ENCODE measurements at regions not wholly inside any gene's neighbourhood (a gene's known extent, or its start where the extent isn't known, plus 50 kb on each side); places are given as distances from the start of the nearest gene placed in this dataset.
"Not testable (repeated sequence)": the region's sequence is repeated elsewhere in the genome, so short reads cannot be mapped to it uniquely, and the experiment has no call there.

- H3K36me3 Mint-ChIP-seq (ENCODE audit: insufficient read depth) = peaks cover 1% of the 10 kb centered on the region
- no peaks in the 10 kb centered on the region for H3K4me1 Mint-ChIP-seq (ENCODE audit: low read depth)
- peaks cover 42% of the 10 kb centered on the region for H3K9me3 Mint-ChIP-seq (ENCODE audit: low read depth)
- H3K4me3 Mint-ChIP-seq (ENCODE audit: low read depth) = no peak overlapping the region
- TF ChIP-seq CTCF (IDR thresholded peaks at IDR 0.05; ENCODE audit: unreplicated experiment) = no peak
- H3K27me3 Mint-ChIP-seq = no peaks in the 10 kb centered on the region
- no peak for DNase-seq (ENCODE audit: low spot score, unreplicated experiment)
- no peak overlapping the region for H3K27ac Mint-ChIP-seq
Measured at GRCh38 chr9:81423589-81424326, 265.6 kb downstream of the TLE1 start.

- peaks cover 26% of the 10 kb centered on the region for H3K9me3 Mint-ChIP-seq (ENCODE audit: low read depth)
- H3K27me3 Mint-ChIP-seq; H3K36me3 Mint-ChIP-seq (ENCODE audit: insufficient read depth); H3K4me1 Mint-ChIP-seq (ENCODE audit: low read depth); H3K4me3 Mint-ChIP-seq (ENCODE audit: low read depth); H3K27ac Mint-ChIP-seq; DNase-seq (ENCODE audit: low spot score, unreplicated experiment): not testable (repeated sequence)
Measured at GRCh38 chr9:81421090-81421489, 268.3 kb downstream of the TLE1 start.

GRCh38 chr9:81420024-81420423 is 269.3 kb downstream of the TLE1 start:
- H3K36me3 Mint-ChIP-seq (ENCODE audit: insufficient read depth) = no peaks in the 10 kb centered on the region
- no peak for DNase-seq (ENCODE audit: low spot score, unreplicated experiment)
- H3K4me3 Mint-ChIP-seq (ENCODE audit: low read depth) = no peak overlapping the region
- no peak for TF ChIP-seq CTCF (IDR thresholded peaks at IDR 0.05; ENCODE audit: unreplicated experiment)
- H3K4me1 Mint-ChIP-seq (ENCODE audit: low read depth) = no peaks in the 10 kb centered on the region
- H3K27ac Mint-ChIP-seq = no peak overlapping the region
- H3K27me3 Mint-ChIP-seq = no peaks in the 10 kb centered on the region
- H3K9me3 Mint-ChIP-seq (ENCODE audit: low read depth) = peaks cover 18% of the 10 kb centered on the region

GRCh38 chr9:81417941-81418340 is 271.4 kb downstream of the TLE1 start:
- H3K27ac Mint-ChIP-seq = no peak overlapping the region
- H3K4me3 Mint-ChIP-seq (ENCODE audit: low read depth) = no peak overlapping the region
- no peak for DNase-seq (ENCODE audit: low spot score, unreplicated experiment)
- H3K9me3 Mint-ChIP-seq (ENCODE audit: low read depth) = peaks cover 18% of the 10 kb centered on the region
- no peaks in the 10 kb centered on the region for H3K4me1 Mint-ChIP-seq (ENCODE audit: low read depth)
- TF ChIP-seq CTCF (IDR thresholded peaks at IDR 0.05; ENCODE audit: unreplicated experiment) = no peak
- H3K27me3 Mint-ChIP-seq = no peaks in the 10 kb centered on the region
- no peaks in the 10 kb centered on the region for H3K36me3 Mint-ChIP-seq (ENCODE audit: insufficient read depth)

GRCh38 chr9:81417299-81417675 is 272.1 kb downstream of the TLE1 start:
- peaks cover 18% of the 10 kb centered on the region for H3K9me3 Mint-ChIP-seq (ENCODE audit: low read depth)
- H3K27ac Mint-ChIP-seq = no peak overlapping the region
- no peaks in the 10 kb centered on the region for H3K27me3 Mint-ChIP-seq
- H3K4me3 Mint-ChIP-seq (ENCODE audit: low read depth) = no peak overlapping the region
- no peak for DNase-seq (ENCODE audit: low spot score, unreplicated experiment)
- no peak for TF ChIP-seq CTCF (IDR thresholded peaks at IDR 0.05; ENCODE audit: unreplicated experiment)
- no peaks in the 10 kb centered on the region for H3K36me3 Mint-ChIP-seq (ENCODE audit: insufficient read depth)
- H3K4me1 Mint-ChIP-seq (ENCODE audit: low read depth) = no peaks in the 10 kb centered on the region

Measured in progenitor cell of endocrine pancreas (in vitro differentiated cells).